ENCODE measurements at regions not wholly inside any gene's neighbourhood (a gene's known extent, or its start where the extent isn't known, plus 50 kb on each side); places are given as distances from the start of the nearest gene placed in this dataset.

DNA sequence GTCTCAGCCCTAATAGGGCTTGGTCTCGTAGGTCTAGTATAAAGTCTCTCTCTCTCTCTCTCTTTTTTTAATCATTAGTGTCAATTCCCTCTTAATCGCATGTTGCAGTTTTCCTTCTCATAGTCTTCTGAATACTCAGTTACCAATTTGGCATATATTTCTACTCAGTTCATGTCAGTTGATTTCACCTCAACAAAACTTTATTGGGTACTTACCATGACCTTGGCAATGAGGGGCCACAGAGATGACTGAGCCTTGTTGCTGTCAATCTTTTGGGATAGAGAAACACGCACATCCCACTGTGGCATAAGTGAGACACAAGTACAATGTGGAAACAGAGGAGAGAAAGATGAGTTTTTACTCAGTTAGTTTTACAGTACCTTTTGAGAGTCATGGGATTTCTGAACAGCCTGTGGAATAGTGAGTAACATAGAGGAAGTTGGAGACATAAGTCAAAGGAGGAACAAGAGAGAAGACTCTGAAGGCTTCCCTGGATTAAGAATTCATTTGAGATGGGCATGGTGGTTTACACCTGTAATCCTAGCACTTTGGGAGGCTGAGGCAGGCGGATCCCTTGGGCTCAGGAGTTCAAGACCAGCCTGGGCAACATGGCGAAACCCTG is 150.2 kb upstream of the CBLB start:
- no peak overlapping the region for H3K4me3 ChIP-seq
- H3K27me3 ChIP-seq, result no peaks in the 10 kb centered on the region
- H3K9me3 ChIP-seq, result no peaks in the 10 kb centered on the region
- no peak for DNase-seq
- H3K27ac ChIP-seq, result no peak overlapping the region
- no peaks in the 10 kb centered on the region for H3K4me1 ChIP-seq
- H3K36me3 ChIP-seq, result no peaks in the 10 kb centered on the region
- intact Hi-C loops (cut with DNase I; ENCODE audit: low total_unique reads), result no loop called here
- no peak for TF ChIP-seq CTCF (IDR thresholded peaks at IDR 0.05)
- no peak for TF ChIP-seq POLR2A (IDR thresholded peaks at IDR 0.05)

DNA sequence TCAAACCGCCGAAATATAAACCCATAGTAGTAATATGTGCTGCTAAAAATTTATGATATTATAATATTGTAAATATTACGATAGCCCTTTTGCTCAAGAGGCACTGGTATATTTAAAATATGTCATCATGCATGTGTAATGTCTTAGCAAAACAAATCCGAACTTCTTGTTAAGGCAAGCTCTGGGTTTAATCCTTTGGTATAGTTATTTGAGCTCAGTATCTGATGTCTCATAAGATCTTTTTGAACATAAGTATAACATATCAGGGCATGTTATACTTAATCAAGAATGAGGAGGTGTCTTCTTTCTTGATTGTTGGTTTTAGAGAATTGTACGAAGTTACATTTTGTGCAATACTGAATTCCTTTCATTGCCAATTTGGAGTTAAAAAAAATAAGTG is 154.1 kb upstream of the CBLB start:
- Histone ChIP-seq H3K4me1 (no peaks in the 10 kb centered on the region), H3K4me3 (no peak overlapping the region), H3K27ac (no peak overlapping the region), H3K9me3 (no peaks in the 10 kb centered on the region), H3K36me3 (no peaks in the 10 kb centered on the region), H3K27me3 (no peaks in the 10 kb centered on the region)
- no peak for DNase-seq
- TF ChIP-seq CTCF (IDR thresholded peaks at IDR 0.05) (no peak), POLR2A (IDR thresholded peaks at IDR 0.05) (no peak)
- intact Hi-C loops (cut with DNase I; ENCODE audit: low total_unique reads), result no loop called here

DNA sequence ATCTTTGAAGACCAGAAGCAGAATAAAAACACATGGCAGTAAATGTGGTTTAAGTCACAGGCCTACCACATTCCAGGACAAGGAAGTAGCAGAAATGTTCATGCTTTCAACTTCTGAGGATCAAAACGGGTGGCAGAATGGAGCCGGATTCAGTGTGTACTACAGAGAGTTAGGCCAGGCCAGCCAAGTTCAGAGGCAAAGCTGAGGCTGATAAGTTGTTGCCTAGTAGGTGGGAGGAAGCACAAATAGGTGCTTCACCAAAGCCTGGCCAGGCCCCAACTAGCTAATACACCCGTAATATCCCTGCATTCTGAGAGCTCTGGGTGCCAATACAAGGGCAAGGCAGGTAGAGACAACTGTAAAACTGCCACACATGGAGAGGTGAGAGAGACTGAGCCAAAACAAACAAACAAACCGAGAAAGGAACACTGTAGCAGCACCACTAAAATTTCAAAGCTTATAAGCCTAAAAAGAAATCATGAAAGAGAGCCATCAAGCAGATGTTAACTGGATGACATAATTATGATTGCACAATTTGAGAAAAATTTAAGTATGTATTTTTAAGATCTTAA is 156.4 kb upstream of the CBLB start:
- TF ChIP-seq POLR2A (IDR thresholded peaks at IDR 0.05), result no peak
- no peak for TF ChIP-seq CTCF (IDR thresholded peaks at IDR 0.05)

GRCh38 chr3:106029954-106030626 is 161.3 kb upstream of the CBLB start:
- H3K9me3 ChIP-seq, result no peaks in the 10 kb centered on the region
- no peaks in the 10 kb centered on the region for H3K4me1 ChIP-seq
- no peak for DNase-seq
- intact Hi-C loops (cut with DNase I; ENCODE audit: low total_unique reads), result no loop called here
- H3K27me3 ChIP-seq, result no peaks in the 10 kb centered on the region
- no peaks in the 10 kb centered on the region for H3K36me3 ChIP-seq
- no peak overlapping the region for H3K27ac ChIP-seq
- TF ChIP-seq CTCF (IDR thresholded peaks at IDR 0.05), result no peak
- no peak for TF ChIP-seq POLR2A (IDR thresholded peaks at IDR 0.05)
- H3K4me3 ChIP-seq, result no peak overlapping the region

More for the DNA sequence above, 156.4 kb upstream of the CBLB start:
- intact Hi-C loops (cut with DNase I; ENCODE audit: low total_unique reads), result no loop called here
- no peak for DNase-seq
- H3K36me3 ChIP-seq, result no peaks in the 10 kb centered on the region
- H3K9me3 ChIP-seq, result no peaks in the 10 kb centered on the region
- no peak overlapping the region for H3K4me3 ChIP-seq
- no peak overlapping the region for H3K27ac ChIP-seq
- no peaks in the 10 kb centered on the region for H3K4me1 ChIP-seq
- no peaks in the 10 kb centered on the region for H3K27me3 ChIP-seq

DNA sequence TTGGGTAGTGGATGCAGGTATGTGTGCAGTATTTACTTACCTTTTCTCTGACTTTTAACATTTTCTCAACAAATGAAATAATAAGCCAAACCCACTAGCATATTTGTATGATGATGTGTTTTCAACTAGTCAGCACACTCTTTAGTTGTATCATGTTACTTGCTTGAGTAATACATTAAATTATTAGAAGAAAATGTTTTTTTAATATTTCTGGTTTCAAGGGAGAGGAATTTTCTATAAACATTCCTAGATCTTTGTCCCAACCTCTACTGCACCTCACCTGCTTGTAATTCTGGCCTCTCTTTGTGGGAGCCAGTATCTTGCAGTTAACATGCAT is 161.8 kb upstream of the CBLB start:
- Histone ChIP-seq H3K9me3 (no peaks in the 10 kb centered on the region), H3K4me1 (no peaks in the 10 kb centered on the region), H3K4me3 (no peak overlapping the region), H3K36me3 (no peaks in the 10 kb centered on the region), H3K27ac (no peak overlapping the region), H3K27me3 (no peaks in the 10 kb centered on the region)
- TF ChIP-seq POLR2A (IDR thresholded peaks at IDR 0.05) (no peak), CTCF (IDR thresholded peaks at IDR 0.05) (no peak)
- DNase-seq, result no peak
- intact Hi-C loops (cut with DNase I; ENCODE audit: low total_unique reads), result no loop called here

Data from uterus (tissue), 3 donors.